ENCODE measurements at regions not wholly inside any gene's neighbourhood (a gene's known extent, or its start where the extent isn't known, plus 50 kb on each side); places are given as distances from the start of the nearest gene placed in this dataset.
A peak's percentile ranks its signal among the peaks of the same experiment; 100 is the strongest.

DNA sequence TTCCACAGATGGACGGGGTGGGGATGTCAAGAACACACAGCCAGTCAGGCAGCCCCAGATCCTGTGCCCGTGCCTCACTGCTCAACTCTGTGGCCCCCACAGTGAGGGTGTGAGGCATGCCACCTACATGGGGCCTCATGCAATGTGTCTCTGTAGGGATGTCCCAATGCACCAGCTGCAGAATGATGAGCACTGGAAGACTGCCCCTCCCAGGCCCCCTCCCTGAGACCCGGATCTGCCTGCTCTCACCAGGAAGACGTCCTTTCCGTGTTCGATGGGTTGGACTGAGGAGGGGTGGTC, 124.2 kb downstream of the TWIST2 start:
- no peaks in the 10 kb centered on the region for H3K36me3 ChIP-seq (ENCODE audit: control insufficient read depth, insufficient read depth, low read length)
- no peaks in the 10 kb centered on the region for H3K27me3 ChIP-seq (ENCODE audit: control insufficient read depth, insufficient read depth, low read length)
- H3K4me1 ChIP-seq (ENCODE audit: control insufficient read depth, extremely low read depth, insufficient read depth, low read length) = peaks cover 11% of the 10 kb centered on the region
- H3K79me2 ChIP-seq (ENCODE audit: control insufficient read depth, insufficient read depth, low read length) = no peaks in the 10 kb centered on the region
- no peak overlapping the region for H3K27ac ChIP-seq (ENCODE audit: insufficient read depth, low read length)
- H3K4me3 ChIP-seq (replicated peaks in 1 of 4; ENCODE audit: control extremely low read depth in 1 of 4, insufficient read depth in 1 of 4, low read depth in 3 of 4, low read length in 4 of 4) = no peak overlapping the region
- H4K20me1 ChIP-seq (ENCODE audit: control insufficient read depth, extremely low read depth, insufficient read depth, low read length) = no peaks in the 10 kb centered on the region
- no peak overlapping the region for H3K4me2 ChIP-seq (ENCODE audit: extremely low read depth, insufficient read depth, low read length)
- H3K9ac ChIP-seq (ENCODE audit: insufficient read depth, low read length) = no peak overlapping the region
- TF ChIP-seq, protein P1, sequence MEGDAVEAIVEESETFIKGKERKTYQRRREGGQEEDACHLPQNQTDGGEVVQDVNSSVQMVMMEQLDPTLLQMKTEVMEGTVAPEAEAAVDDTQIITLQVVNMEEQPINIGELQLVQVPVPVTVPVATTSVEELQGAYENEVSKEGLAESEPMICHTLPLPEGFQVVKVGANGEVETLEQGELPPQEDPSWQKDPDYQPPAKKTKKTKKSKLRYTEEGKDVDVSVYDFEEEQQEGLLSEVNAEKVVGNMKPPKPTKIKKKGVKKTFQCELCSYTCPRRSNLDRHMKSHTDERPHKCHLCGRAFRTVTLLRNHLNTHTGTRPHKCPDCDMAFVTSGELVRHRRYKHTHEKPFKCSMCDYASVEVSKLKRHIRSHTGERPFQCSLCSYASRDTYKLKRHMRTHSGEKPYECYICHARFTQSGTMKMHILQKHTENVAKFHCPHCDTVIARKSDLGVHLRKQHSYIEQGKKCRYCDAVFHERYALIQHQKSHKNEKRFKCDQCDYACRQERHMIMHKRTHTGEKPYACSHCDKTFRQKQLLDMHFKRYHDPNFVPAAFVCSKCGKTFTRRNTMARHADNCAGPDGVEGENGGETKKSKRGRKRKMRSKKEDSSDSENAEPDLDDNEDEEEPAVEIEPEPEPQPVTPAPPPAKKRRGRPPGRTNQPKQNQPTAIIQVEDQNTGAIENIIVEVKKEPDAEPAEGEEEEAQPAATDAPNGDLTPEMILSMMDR (conservative IDR thresholded peaks at IDR 0.05 in 1 of 2, IDR thresholded peaks at IDR 0.05 in 1 of 2; ENCODE audit: low read depth in 1 of 2, low read length in 2 of 2) = no peak
- TF ChIP-seq EZH2 (IDR thresholded peaks at IDR 0.05; ENCODE audit: low read length, missing control alignments) = no peak
- no peak overlapping the region for H2AFZ ChIP-seq (ENCODE audit: low read length)
- no peaks in the 10 kb centered on the region for H3K9me3 ChIP-seq (ENCODE audit: control insufficient read depth, insufficient read depth, low read depth, low read length)
- DNase-seq (ENCODE audit: low read depth in 2 of 2) = no peak

DNA sequence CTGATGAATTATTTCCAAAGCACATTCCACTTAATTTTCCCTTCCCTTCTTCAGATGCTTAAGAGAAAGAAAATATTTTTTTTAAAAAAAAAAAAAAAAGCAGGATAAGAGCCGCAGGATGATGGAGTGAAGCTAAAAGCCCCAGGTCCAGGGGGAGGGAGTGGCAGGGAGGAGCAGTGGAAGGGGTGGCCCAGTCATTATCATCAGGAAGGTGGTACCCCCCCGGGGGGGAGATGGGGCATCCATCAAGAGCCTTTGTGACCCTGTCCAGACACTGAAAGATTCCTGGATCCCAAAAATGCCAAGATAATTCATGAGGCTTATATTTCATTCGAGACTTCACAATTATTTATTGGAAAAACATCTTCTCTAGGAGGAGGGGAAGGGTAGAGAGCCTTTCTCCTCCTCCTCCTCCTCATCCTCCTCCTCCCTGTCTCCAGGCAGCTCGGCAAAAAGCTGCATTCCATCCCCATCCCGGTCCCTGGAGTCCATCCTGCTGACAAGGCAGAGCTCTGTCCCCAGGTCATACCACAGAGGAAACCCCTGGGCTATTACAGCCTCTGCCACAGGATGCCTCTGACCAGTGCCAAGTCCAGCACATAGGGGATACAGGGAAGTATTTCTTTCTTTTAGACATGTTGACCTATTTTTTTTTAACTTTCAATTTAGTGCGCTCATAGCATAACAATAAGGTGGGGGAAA, 125.3 kb downstream of the TWIST2 start:
- Histone ChIP-seq H3K9ac (ENCODE audit: insufficient read depth, low read length) (no peak overlapping the region), H3K4me2 (ENCODE audit: extremely low read depth, insufficient read depth, low read length) (peak overlapping the region; percentile 60), H3K9me3 (ENCODE audit: control insufficient read depth, insufficient read depth, low read depth, low read length) (no peaks in the 10 kb centered on the region), H3K27me3 (ENCODE audit: control insufficient read depth, insufficient read depth, low read length) (no peaks in the 10 kb centered on the region), H3K4me1 (ENCODE audit: control insufficient read depth, extremely low read depth, insufficient read depth, low read length) (peaks cover 11% of the 10 kb centered on the region), H2AFZ (ENCODE audit: low read length) (no peak overlapping the region), H3K79me2 (ENCODE audit: control insufficient read depth, insufficient read depth, low read length) (no peaks in the 10 kb centered on the region), H4K20me1 (ENCODE audit: control insufficient read depth, extremely low read depth, insufficient read depth, low read length) (no peaks in the 10 kb centered on the region), H3K36me3 (ENCODE audit: control insufficient read depth, insufficient read depth, low read length) (no peaks in the 10 kb centered on the region), H3K4me3 (replicated peaks in 1 of 4; ENCODE audit: control extremely low read depth in 1 of 4, insufficient read depth in 1 of 4, low read depth in 3 of 4, low read length in 4 of 4) (no peak overlapping the region), H3K27ac (ENCODE audit: insufficient read depth, low read length) (no peak overlapping the region)
- TF ChIP-seq EZH2 (IDR thresholded peaks at IDR 0.05; ENCODE audit: low read length, missing control alignments) = no peak
- TF ChIP-seq, protein P1 (conservative IDR thresholded peaks at IDR 0.05 in 1 of 2, IDR thresholded peaks at IDR 0.05 in 1 of 2; ENCODE audit: low read depth in 1 of 2, low read length in 2 of 2) = no peak
- peak; percentile 30 to 70 for DNase-seq (ENCODE audit: low read depth in 2 of 2)

DNA sequence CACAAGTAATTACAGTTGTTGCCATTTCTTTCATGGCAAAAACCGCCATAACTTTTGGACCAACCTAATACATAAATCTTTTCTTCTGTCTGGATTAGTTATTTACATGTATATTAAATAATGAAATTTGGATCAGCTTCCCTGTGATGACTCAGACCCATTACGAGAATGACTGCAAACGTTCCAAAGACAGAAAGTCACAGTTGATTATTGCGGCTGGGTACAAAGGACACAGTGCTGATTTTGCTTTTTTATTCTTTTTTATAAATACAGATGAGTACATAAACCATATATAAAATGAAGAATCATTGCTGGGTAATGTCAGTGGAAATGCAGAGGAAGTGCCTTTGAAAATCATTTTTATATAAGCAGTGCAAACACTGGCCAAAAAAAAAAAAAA, 126.2 kb downstream of the TWIST2 start:
- Histone ChIP-seq H3K27ac (ENCODE audit: insufficient read depth, low read length) (no peak overlapping the region), H3K9me3 (ENCODE audit: control insufficient read depth, insufficient read depth, low read depth, low read length) (no peaks in the 10 kb centered on the region), H4K20me1 (ENCODE audit: control insufficient read depth, extremely low read depth, insufficient read depth, low read length) (no peaks in the 10 kb centered on the region), H3K4me3 (replicated peaks in 1 of 4; ENCODE audit: control extremely low read depth in 1 of 4, insufficient read depth in 1 of 4, low read depth in 3 of 4, low read length in 4 of 4) (peak overlapping the region in 1 of 4 experiments; percentile 9), H3K4me1 (ENCODE audit: control insufficient read depth, extremely low read depth, insufficient read depth, low read length) (peaks cover 11% of the 10 kb centered on the region), H3K9ac (ENCODE audit: insufficient read depth, low read length) (no peak overlapping the region), H3K79me2 (ENCODE audit: control insufficient read depth, insufficient read depth, low read length) (no peaks in the 10 kb centered on the region), H3K4me2 (ENCODE audit: extremely low read depth, insufficient read depth, low read length) (peak overlapping the region; percentile 48), H3K36me3 (ENCODE audit: control insufficient read depth, insufficient read depth, low read length) (no peaks in the 10 kb centered on the region), H3K27me3 (ENCODE audit: control insufficient read depth, insufficient read depth, low read length) (no peaks in the 10 kb centered on the region), H2AFZ (ENCODE audit: low read length) (no peak overlapping the region)
- peak; percentile 72 to 84 for DNase-seq (ENCODE audit: low read depth in 2 of 2)
- TF ChIP-seq, protein P1 (conservative IDR thresholded peaks at IDR 0.05 in 1 of 2, IDR thresholded peaks at IDR 0.05 in 1 of 2; ENCODE audit: low read depth in 1 of 2, low read length in 2 of 2) = no peak

Measured in fibroblast of lung (primary cell).